ENCODE measurements at regions not wholly inside any gene's neighbourhood (a gene's known extent, or its start where the extent isn't known, plus 50 kb on each side); places are given as distances from the start of the nearest gene placed in this dataset.
"Not testable (repeated sequence)": the region's sequence is repeated elsewhere in the genome, so short reads cannot be mapped to it uniquely, and the experiment has no call there.

DNA sequence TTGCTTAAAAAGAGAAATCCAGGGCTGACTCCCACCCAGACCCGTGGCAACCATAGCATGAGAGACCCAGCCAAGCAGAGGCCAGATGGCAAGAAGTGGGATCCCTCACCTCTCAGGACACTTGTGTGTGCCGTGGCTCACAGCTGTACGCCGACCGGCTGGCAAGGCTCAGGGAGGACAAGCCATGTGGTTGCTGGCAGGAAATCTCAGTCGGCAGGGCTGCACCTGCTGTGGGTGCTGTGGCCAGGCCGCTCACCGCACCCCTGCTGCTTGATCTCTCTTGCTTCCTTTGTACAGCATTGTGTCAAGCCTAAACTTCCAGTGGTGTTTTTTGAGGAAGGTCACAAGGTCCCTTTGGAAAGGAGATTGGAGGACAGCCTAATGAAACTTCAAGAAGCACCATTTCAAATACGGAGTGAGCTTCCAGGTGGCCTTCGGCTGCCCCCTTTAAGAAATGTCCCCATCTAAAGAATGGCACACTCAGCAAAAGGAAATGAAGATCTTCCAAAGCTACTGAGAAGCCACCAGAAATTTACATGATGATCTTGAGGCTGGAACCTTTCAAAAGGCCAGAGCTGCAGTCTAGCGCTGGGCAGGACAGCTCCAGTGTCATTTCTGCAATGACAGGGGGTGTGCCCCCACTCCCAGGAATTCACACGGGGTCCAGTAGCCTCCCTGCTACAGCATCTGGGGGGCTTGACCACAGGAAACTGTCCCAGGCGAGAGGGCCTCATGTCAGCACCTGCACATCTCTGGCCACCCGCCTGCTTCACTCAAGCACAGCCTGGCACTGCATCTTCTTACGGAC, 409.0 kb upstream of the MGMT start:
- Mint-ChIP-seq H3K27me3 (ENCODE audit: low read depth) (peaks cover 34% of the 10 kb centered on the region), H3K27ac (peak overlapping the region; percentile 66), H3K9me3 (ENCODE audit: insufficient read depth) (no peaks in the 10 kb centered on the region), H3K4me3 (peak overlapping the region; percentile 40), H3K4me1 (ENCODE audit: low read depth) (peaks cover 28% of the 10 kb centered on the region), H3K36me3 (ENCODE audit: low read depth) (no peaks in the 10 kb centered on the region)
- ATAC-seq: peak; percentile 96
- ChIA-PET POLR2A (interaction anchor here (0.6 kb wide), 1 partner anchor 411 kb away, joined by 4 read pairs; no protein-coding TSS in a partner anchor), CTCF (interaction anchor here (1.2 to 1.5 kb wide), 2 partner anchors 26 to 275 kb away, joined by 3 to 7 read pairs; no protein-coding TSS in a partner anchor)
- DNase-seq: peak; percentile 79

- no peak overlapping the region for H3K4me3 Mint-ChIP-seq
- peaks cover 28% of the 10 kb centered on the region for H3K4me1 Mint-ChIP-seq (ENCODE audit: low read depth)
- H3K9me3 Mint-ChIP-seq (ENCODE audit: insufficient read depth): no peaks in the 10 kb centered on the region
- ChIA-PET POLR2A (interaction anchor here (0.6 kb wide), 1 partner anchor 411 kb away, joined by 4 read pairs; no protein-coding TSS in a partner anchor), CTCF (no interaction called here)
- no peak overlapping the region for H3K27ac Mint-ChIP-seq
- no peaks in the 10 kb centered on the region for H3K36me3 Mint-ChIP-seq (ENCODE audit: low read depth)
- no peak for DNase-seq
- H3K27me3 Mint-ChIP-seq (ENCODE audit: low read depth): peaks cover 38% of the 10 kb centered on the region
- ATAC-seq: no peak
Observed at GRCh38 chr10:129058664-129059155, 408.3 kb upstream of the MGMT start.

GRCh38 chr10:129059977-129060376, 407.1 kb upstream of the MGMT start:
- H3K4me1 Mint-ChIP-seq (ENCODE audit: low read depth): peaks cover 28% of the 10 kb centered on the region
- CTCF ChIA-PET: interaction anchor here (0.7 to 1.0 kb wide), 2 partner anchors 28 to 30 kb away, joined by 3 read pairs; no protein-coding TSS in a partner anchor
- H3K4me3 Mint-ChIP-seq: no peak overlapping the region
- ATAC-seq (no peak), DNase-seq (peak; percentile 1)
- H3K9me3 Mint-ChIP-seq (ENCODE audit: insufficient read depth): no peaks in the 10 kb centered on the region
- H3K36me3 Mint-ChIP-seq (ENCODE audit: low read depth): no peaks in the 10 kb centered on the region
- no peak overlapping the region for H3K27ac Mint-ChIP-seq
- peaks cover 41% of the 10 kb centered on the region for H3K27me3 Mint-ChIP-seq (ENCODE audit: low read depth)
- POLR2A ChIA-PET: no interaction called here

DNA sequence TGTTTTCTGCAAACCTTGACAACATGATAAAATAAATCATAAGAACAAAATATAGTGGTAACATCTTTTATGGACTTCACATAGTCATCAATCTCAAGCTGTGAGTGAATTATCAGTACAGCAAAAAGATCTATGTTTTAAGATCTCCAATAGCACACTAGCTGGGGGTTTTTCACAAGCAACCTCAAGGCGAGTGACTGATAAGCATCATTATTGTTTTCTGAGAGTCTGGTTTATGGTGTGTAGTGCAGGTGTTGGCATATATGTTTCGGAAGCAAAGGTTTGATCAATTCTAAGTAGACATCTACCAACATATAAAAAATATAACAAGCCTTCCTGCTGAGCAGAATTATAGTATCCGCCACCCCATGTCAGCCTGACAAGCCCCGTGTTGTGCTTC, 403.8 kb upstream of the MGMT start:
- ChIA-PET POLR2A (no interaction called here), CTCF (no interaction called here)
- no peak for ATAC-seq
- H3K9me3 Mint-ChIP-seq (ENCODE audit: insufficient read depth): no peaks in the 10 kb centered on the region
- peaks cover 10% of the 10 kb centered on the region for H3K4me1 Mint-ChIP-seq (ENCODE audit: low read depth)
- no peaks in the 10 kb centered on the region for H3K36me3 Mint-ChIP-seq (ENCODE audit: low read depth)
- H3K27me3 Mint-ChIP-seq (ENCODE audit: low read depth): peaks cover 42% of the 10 kb centered on the region
- H3K4me3 Mint-ChIP-seq: no peak overlapping the region
- H3K27ac Mint-ChIP-seq: no peak overlapping the region
- DNase-seq: peak; percentile 2

GRCh38 chr10:129063877-129064276, 403.2 kb upstream of the MGMT start:
- Mint-ChIP-seq H3K27ac (no peak overlapping the region), H3K27me3 (ENCODE audit: low read depth) (peaks cover 42% of the 10 kb centered on the region), H3K9me3 (ENCODE audit: insufficient read depth) (no peaks in the 10 kb centered on the region), H3K4me3 (no peak overlapping the region), H3K36me3 (ENCODE audit: low read depth) (no peaks in the 10 kb centered on the region), H3K4me1 (ENCODE audit: low read depth) (peaks cover 4% of the 10 kb centered on the region)
- CTCF ChIA-PET: no interaction called here
- ATAC-seq: no peak
- peak; percentile 11 for DNase-seq
- POLR2A ChIA-PET: no interaction called here

DNA sequence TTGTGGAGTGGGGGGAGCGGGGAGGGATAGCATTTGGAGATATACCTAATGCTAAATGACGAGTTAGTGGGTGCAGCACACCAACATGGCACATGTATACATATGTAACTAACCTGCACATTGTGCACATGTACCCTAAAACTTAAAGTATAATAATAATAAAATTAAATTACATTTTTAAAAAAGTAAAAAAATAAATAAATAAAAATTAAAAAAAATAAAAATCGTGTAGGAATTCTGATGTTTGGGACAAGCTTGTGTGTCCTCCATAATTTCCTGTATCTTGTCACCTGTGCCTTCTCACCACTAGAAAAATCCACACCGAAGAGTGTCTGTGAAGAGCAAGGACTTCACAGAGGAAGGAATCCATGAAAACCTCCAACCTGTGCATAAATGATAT, 400.5 kb upstream of the MGMT start:
- H3K4me3 Mint-ChIP-seq; H3K36me3 Mint-ChIP-seq (ENCODE audit: low read depth); H3K9me3 Mint-ChIP-seq (ENCODE audit: insufficient read depth); H3K4me1 Mint-ChIP-seq (ENCODE audit: low read depth); DNase-seq; ATAC-seq; POLR2A ChIA-PET; CTCF ChIA-PET; H3K27ac Mint-ChIP-seq: not testable (repeated sequence)
- peaks cover 24% of the 10 kb centered on the region for H3K27me3 Mint-ChIP-seq (ENCODE audit: low read depth)

- H3K27ac Mint-ChIP-seq; POLR2A ChIA-PET; H3K4me3 Mint-ChIP-seq; ATAC-seq; H3K4me1 Mint-ChIP-seq (ENCODE audit: low read depth); DNase-seq; H3K36me3 Mint-ChIP-seq (ENCODE audit: low read depth); H3K27me3 Mint-ChIP-seq (ENCODE audit: low read depth); CTCF ChIA-PET; H3K9me3 Mint-ChIP-seq (ENCODE audit: insufficient read depth): not testable (repeated sequence)
Observed at GRCh38 chr10:129071411-129071810, 395.6 kb upstream of the MGMT start.

GRCh38 chr10:129074939-129075338, 392.1 kb upstream of the MGMT start:
- no peaks in the 10 kb centered on the region for H3K27me3 Mint-ChIP-seq (ENCODE audit: low read depth)
- H3K36me3 Mint-ChIP-seq (ENCODE audit: low read depth): no peaks in the 10 kb centered on the region
- ATAC-seq (no peak), DNase-seq (peak; percentile 8)
- no peaks in the 10 kb centered on the region for H3K9me3 Mint-ChIP-seq (ENCODE audit: insufficient read depth)
- no peak overlapping the region for H3K4me3 Mint-ChIP-seq
- peaks cover 2% of the 10 kb centered on the region for H3K4me1 Mint-ChIP-seq (ENCODE audit: low read depth)
- POLR2A ChIA-PET: interaction anchor here (1.0 kb wide), 1 partner anchor 62 kb away, joined by 3 read pairs; no protein-coding TSS in a partner anchor
- H3K27ac Mint-ChIP-seq: no peak overlapping the region
- CTCF ChIA-PET: no interaction called here

DNA sequence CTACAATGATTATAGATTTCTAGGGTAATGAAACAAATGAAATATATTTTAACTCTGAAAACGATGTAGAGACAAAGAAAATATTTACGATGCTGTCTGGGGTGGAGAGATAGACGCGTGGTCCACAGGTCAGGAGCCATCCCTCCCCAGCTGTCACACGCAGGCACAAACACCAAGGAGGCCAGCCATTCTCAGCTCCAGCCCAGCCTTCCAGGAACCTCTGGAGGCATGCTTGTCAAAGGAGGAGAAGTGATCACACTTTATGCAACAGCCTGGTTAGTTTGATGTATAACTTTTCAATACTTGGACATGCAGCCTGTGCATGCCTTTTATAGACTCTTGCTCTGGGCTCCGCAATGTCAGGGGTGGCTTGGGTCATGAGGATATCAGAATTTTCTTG, 391.5 kb upstream of the MGMT start:
- ATAC-seq (no peak), DNase-seq (peak; percentile 9)
- peaks cover 5% of the 10 kb centered on the region for H3K27me3 Mint-ChIP-seq (ENCODE audit: low read depth)
- H3K9me3 Mint-ChIP-seq (ENCODE audit: insufficient read depth): peaks cover 4% of the 10 kb centered on the region
- H3K4me3 Mint-ChIP-seq: no peak overlapping the region
- H3K27ac Mint-ChIP-seq: no peak overlapping the region
- H3K36me3 Mint-ChIP-seq (ENCODE audit: low read depth): no peaks in the 10 kb centered on the region
- ChIA-PET CTCF (no interaction called here), POLR2A (interaction anchor here (1.0 kb wide), 1 partner anchor 62 kb away, joined by 3 read pairs; no protein-coding TSS in a partner anchor)
- H3K4me1 Mint-ChIP-seq (ENCODE audit: low read depth): peaks cover 2% of the 10 kb centered on the region

- Mint-ChIP-seq H3K4me3 (no peak overlapping the region), H3K4me1 (ENCODE audit: low read depth) (peaks cover 2% of the 10 kb centered on the region), H3K36me3 (ENCODE audit: low read depth) (no peaks in the 10 kb centered on the region), H3K27me3 (ENCODE audit: low read depth) (peaks cover 8% of the 10 kb centered on the region), H3K9me3 (ENCODE audit: insufficient read depth) (peaks cover 6% of the 10 kb centered on the region), H3K27ac (no peak overlapping the region)
- ATAC-seq (no peak), DNase-seq (peak; percentile 12)
- ChIA-PET POLR2A (no interaction called here), CTCF (no interaction called here)
Observed at GRCh38 chr10:129075927-129076326, 391.1 kb upstream of the MGMT start.

DNA sequence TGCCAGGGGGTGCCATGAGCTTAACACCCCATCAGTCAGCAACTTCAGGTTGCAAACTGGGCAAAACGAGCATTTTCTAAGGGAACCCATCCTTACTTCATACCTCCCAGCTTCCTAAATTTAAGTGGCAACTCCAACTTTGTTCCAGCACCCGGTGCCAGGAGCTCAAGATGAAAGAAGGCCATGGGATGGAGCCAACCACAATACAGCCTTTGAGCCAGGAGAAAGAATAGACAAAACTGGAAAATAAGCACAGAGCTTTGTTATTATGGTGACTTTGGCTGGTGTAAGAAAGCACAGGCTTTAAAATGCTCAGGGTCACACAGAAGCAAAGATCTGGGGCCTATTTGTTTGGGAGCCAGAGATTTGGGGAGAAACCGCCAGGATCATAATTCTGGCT, 388.7 kb upstream of the MGMT start:
- Mint-ChIP-seq H3K27ac (no peak overlapping the region), H3K36me3 (ENCODE audit: low read depth) (no peaks in the 10 kb centered on the region), H3K4me1 (ENCODE audit: low read depth) (no peaks in the 10 kb centered on the region), H3K27me3 (ENCODE audit: low read depth) (peaks cover 8% of the 10 kb centered on the region), H3K4me3 (no peak overlapping the region), H3K9me3 (ENCODE audit: insufficient read depth) (peaks cover 8% of the 10 kb centered on the region)
- DNase-seq: peak; percentile 6
- POLR2A ChIA-PET: no interaction called here
- CTCF ChIA-PET: interaction anchor here (1.1 kb wide), 1 partner anchor 16 kb away, joined by 3 read pairs; no protein-coding TSS in a partner anchor
- ATAC-seq: no peak

DNA sequence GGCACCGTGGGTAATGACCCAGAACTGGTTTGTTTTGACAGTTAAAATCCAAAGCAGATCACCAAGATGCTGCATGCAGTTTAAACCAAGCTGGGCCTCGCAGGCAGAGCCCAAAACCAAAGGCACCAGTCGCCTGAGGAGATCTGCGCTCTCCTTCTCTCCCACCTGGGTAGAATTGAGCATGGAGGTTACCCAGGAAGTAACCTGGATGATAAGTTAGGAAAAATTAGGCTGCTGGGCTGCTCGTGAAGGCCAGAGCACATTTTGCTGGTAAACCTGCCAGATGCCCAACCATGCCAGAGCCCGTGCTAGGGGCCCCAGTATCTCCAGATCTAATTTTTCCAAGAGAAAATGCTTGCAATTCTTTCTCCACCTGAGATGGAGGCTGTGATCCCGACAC, 388.3 kb upstream of the MGMT start:
- H3K27me3 Mint-ChIP-seq (ENCODE audit: low read depth): peaks cover 8% of the 10 kb centered on the region
- no peaks in the 10 kb centered on the region for H3K4me1 Mint-ChIP-seq (ENCODE audit: low read depth)
- no peak overlapping the region for H3K27ac Mint-ChIP-seq
- no peak overlapping the region for H3K4me3 Mint-ChIP-seq
- ChIA-PET CTCF (interaction anchor here (1.1 kb wide), 1 partner anchor 16 kb away, joined by 3 read pairs; no protein-coding TSS in a partner anchor), POLR2A (no interaction called here)
- ATAC-seq (no peak), DNase-seq (no peak)
- H3K36me3 Mint-ChIP-seq (ENCODE audit: low read depth): no peaks in the 10 kb centered on the region
- H3K9me3 Mint-ChIP-seq (ENCODE audit: insufficient read depth): peaks cover 8% of the 10 kb centered on the region
